ENCODE measurements at regions not wholly inside any gene's neighbourhood (a gene's known extent, or its start where the extent isn't known, plus 50 kb on each side); places are given as distances from the start of the nearest gene placed in this dataset.

DNA sequence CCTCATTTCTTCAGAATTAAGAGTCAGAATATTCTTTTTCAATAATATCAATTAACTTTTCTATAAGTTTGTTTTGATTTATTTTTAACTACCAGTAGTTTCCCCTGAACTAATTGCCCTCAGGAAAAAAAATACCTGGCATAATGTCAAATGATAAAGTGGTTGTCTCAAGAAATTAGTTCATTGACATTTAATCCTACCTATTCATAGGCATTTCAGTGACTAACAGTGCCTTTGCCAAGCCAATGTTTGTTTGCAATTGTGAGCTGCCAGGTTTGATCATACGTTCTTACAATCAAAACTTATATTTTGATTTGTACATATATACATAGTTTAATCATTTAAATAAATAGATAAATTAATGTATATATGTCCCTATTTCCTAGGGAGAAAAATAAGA lies 267.3 kb upstream of the MC4R start:
- TF ChIP-seq, protein P1, sequence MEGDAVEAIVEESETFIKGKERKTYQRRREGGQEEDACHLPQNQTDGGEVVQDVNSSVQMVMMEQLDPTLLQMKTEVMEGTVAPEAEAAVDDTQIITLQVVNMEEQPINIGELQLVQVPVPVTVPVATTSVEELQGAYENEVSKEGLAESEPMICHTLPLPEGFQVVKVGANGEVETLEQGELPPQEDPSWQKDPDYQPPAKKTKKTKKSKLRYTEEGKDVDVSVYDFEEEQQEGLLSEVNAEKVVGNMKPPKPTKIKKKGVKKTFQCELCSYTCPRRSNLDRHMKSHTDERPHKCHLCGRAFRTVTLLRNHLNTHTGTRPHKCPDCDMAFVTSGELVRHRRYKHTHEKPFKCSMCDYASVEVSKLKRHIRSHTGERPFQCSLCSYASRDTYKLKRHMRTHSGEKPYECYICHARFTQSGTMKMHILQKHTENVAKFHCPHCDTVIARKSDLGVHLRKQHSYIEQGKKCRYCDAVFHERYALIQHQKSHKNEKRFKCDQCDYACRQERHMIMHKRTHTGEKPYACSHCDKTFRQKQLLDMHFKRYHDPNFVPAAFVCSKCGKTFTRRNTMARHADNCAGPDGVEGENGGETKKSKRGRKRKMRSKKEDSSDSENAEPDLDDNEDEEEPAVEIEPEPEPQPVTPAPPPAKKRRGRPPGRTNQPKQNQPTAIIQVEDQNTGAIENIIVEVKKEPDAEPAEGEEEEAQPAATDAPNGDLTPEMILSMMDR (IDR thresholded peaks at IDR 0.05; ENCODE audit: insufficient read depth, low read depth, low read length), result no peak
- no peak for TF ChIP-seq EZH2 (IDR thresholded peaks at IDR 0.05; ENCODE audit: insufficient read depth, low read length)

Measured in astrocyte (in vitro differentiated cells and primary cell).